Epithelial cell of esophagus (primary cell): ENCODE measurements at regions not wholly inside any gene's neighbourhood (a gene's known extent, or its start where the extent isn't known, plus 50 kb on each side); places are given as distances from the start of the nearest gene placed in this dataset.
A peak's percentile ranks its signal among the peaks of the same experiment; 100 is the strongest.

Experiments
- DNase-seq: peaks from one replicate; pipeline ENCODE4 v3.0.0; 2010; ENCODE audit warnings: low read depth
- H3K4me3 ChIP-seq: 2 replicates; pipeline ENCODE4 v1.5.1; 2011; ENCODE audit warnings: mild to moderate bottlenecking, low read length, control low read depth
- CTCF ChIP-seq: IDR thresholded peaks from 2 replicates; pipeline ENCODE4 v1.5.1; 2011; ENCODE audit warnings: low read depth, mild to moderate bottlenecking, low read length, control low read depth, inconsistent platforms; ENCODE audit not compliant: insufficient read depth; ENCODE audit errors: missing control alignments

GRCh38 chr16:65909310-65910050 is 457.0 kb upstream of the CDH5 start:
- no peak for TF ChIP-seq CTCF
- no peak overlapping the region for H3K4me3 ChIP-seq
- peak; percentile 52 for DNase-seq

- TF ChIP-seq CTCF = no peak
- no peak overlapping the region for H3K4me3 ChIP-seq
- no peak for DNase-seq
Measured at GRCh38 chr16:65908568-65908967, 457.9 kb upstream of the CDH5 start.

GRCh38 chr16:65905331-65905730 is 461.2 kb upstream of the CDH5 start:
- no peak for TF ChIP-seq CTCF
- H3K4me3 ChIP-seq = no peak overlapping the region
- DNase-seq = no peak

- no peak overlapping the region for H3K4me3 ChIP-seq
- no peak for DNase-seq
- no peak for TF ChIP-seq CTCF
Measured at GRCh38 chr16:65896448-65897153, 469.9 kb upstream of the CDH5 start.

DNA sequence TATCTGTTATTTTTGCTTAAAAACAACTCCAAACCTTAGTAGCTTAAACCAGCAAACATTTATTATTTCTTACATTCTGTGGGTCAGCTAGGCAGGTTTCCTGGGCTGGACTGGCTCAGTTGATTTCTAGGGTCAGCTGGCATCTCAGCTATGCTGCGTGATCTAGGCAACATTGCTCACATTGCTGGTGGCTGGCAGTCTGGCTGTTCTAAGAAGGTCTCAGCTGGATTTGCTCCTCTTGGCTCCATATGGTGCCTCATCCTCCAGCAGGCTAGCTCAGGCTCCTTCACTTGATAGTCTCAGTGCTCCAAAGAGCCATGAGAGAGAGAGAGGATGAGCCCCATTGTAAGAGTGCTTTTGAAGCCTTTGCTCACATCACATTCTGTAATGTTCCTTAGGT is 470.6 kb upstream of the CDH5 start:
- DNase-seq = no peak
- no peak overlapping the region for H3K4me3 ChIP-seq
- TF ChIP-seq CTCF = no peak

- H3K4me3 ChIP-seq = no peak overlapping the region
- no peak for TF ChIP-seq CTCF
- DNase-seq = no peak
Measured at GRCh38 chr16:65895486-65895885, 471.0 kb upstream of the CDH5 start.
